ENCODE measurements at regions not wholly inside any gene's neighbourhood (a gene's known extent, or its start where the extent isn't known, plus 50 kb on each side); places are given as distances from the start of the nearest gene placed in this dataset.

DNA sequence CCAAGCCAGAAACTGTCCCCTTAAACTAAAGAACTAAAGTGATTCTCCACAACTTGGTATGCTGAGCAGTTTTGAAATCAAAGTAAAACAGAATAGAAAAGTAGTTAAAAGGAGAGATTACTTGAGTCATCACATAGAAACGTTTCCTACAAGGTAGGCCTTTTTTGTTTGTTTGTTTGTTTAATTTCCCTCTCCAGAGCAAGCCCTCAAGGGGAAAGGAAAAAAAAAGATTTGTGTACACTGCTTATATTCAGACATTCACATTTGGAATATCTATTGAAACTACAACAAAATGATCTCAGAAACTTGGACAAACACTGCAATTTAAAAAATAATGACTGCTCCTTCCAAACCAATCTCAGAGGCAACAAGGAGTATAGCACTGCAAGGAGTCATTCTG is 304.7 kb upstream of the NREP start:
- no peak overlapping the region for H3K27ac Mint-ChIP-seq
- Histone ChIP-seq H3K27ac (ENCODE audit: low read depth in 1 of 2, low read length in 2 of 2) (no peak overlapping the region), H3K4me3 (ENCODE audit: low read length) (no peak overlapping the region), H3K4me1 (ENCODE audit: insufficient read depth, low read length) (no peaks in the 10 kb centered on the region), H3K27me3 (ENCODE audit: control insufficient read depth in 1 of 2, insufficient read depth in 2 of 2, low read length in 2 of 2) (no peaks in the 10 kb centered on the region), H3K36me3 (ENCODE audit: insufficient read depth, low read length) (no peaks in the 10 kb centered on the region), H3K9me3 (ENCODE audit: control insufficient read depth in 1 of 2, insufficient read depth in 1 of 2, low read length in 2 of 2) (no peaks in the 10 kb centered on the region)
- no peaks in the 10 kb centered on the region for H3K36me3 Mint-ChIP-seq (ENCODE audit: low read depth)
- TF ChIP-seq, protein P1, sequence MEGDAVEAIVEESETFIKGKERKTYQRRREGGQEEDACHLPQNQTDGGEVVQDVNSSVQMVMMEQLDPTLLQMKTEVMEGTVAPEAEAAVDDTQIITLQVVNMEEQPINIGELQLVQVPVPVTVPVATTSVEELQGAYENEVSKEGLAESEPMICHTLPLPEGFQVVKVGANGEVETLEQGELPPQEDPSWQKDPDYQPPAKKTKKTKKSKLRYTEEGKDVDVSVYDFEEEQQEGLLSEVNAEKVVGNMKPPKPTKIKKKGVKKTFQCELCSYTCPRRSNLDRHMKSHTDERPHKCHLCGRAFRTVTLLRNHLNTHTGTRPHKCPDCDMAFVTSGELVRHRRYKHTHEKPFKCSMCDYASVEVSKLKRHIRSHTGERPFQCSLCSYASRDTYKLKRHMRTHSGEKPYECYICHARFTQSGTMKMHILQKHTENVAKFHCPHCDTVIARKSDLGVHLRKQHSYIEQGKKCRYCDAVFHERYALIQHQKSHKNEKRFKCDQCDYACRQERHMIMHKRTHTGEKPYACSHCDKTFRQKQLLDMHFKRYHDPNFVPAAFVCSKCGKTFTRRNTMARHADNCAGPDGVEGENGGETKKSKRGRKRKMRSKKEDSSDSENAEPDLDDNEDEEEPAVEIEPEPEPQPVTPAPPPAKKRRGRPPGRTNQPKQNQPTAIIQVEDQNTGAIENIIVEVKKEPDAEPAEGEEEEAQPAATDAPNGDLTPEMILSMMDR (IDR thresholded peaks at IDR 0.05), result no peak
- H3K4me1 Mint-ChIP-seq (ENCODE audit: low read depth), result no peaks in the 10 kb centered on the region
- H3K4me3 Mint-ChIP-seq, result no peak overlapping the region
- H3K9me3 Mint-ChIP-seq, result no peaks in the 10 kb centered on the region
- POLR2A ChIA-PET, result no interaction called here
- intact Hi-C loops (cut with DNase I, micrococcal nuclease), result no loop called here
- no peaks in the 10 kb centered on the region for H3K27me3 Mint-ChIP-seq
- no peak for ATAC-seq (ENCODE audit: poor library complexity)
- DNase-seq, result no peak
- CTCF ChIA-PET, result no interaction called here

DNA sequence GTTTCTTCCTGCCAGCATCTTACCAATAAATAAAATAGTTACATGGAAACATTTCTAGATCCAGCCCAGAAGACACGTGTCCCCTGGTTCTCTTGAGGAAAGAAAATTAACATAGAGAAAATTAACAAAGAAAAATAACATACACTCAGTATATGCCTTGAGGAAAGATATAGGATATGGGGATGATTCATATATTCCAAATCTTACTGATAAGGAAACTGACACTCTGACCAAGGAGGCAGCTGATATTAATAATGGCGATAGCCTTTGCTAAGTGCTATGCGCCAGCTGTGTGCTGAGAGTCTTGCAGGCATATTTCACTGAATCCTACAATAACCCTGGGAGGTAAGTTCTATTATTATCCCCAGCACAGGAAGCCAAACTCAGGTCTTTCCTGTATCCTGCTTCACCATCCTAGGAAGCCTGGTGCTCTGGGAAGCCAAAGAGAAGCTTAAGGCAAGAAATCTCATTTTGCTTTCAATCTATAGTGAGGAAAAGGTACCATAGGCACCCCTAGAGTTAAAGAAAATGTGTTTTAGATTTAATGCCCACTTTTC is 302.7 kb upstream of the NREP start:
- ChIA-PET POLR2A (no interaction called here), CTCF (no interaction called here)
- no peak overlapping the region for H3K4me3 Mint-ChIP-seq
- DNase-seq (no peak), ATAC-seq (ENCODE audit: poor library complexity) (no peak)
- Histone ChIP-seq H3K4me3 (ENCODE audit: low read length) (no peak overlapping the region), H3K27ac (ENCODE audit: low read depth in 1 of 2, low read length in 2 of 2) (no peak overlapping the region), H3K36me3 (ENCODE audit: insufficient read depth, low read length) (no peaks in the 10 kb centered on the region), H3K27me3 (ENCODE audit: control insufficient read depth in 1 of 2, insufficient read depth in 2 of 2, low read length in 2 of 2) (no peaks in the 10 kb centered on the region), H3K9me3 (ENCODE audit: control insufficient read depth in 1 of 2, insufficient read depth in 1 of 2, low read length in 2 of 2) (peaks cover 0 to 5% of the 10 kb centered on the region in 2 experiments), H3K4me1 (ENCODE audit: insufficient read depth, low read length) (no peaks in the 10 kb centered on the region)
- H3K27ac Mint-ChIP-seq, result no peak overlapping the region
- no peaks in the 10 kb centered on the region for H3K36me3 Mint-ChIP-seq (ENCODE audit: low read depth)
- H3K4me1 Mint-ChIP-seq (ENCODE audit: low read depth), result no peaks in the 10 kb centered on the region
- peaks cover 2% of the 10 kb centered on the region for H3K9me3 Mint-ChIP-seq
- intact Hi-C loops (cut with DNase I, micrococcal nuclease), result no loop called here
- no peaks in the 10 kb centered on the region for H3K27me3 Mint-ChIP-seq
- TF ChIP-seq, protein P1 (IDR thresholded peaks at IDR 0.05), result no peak

DNA sequence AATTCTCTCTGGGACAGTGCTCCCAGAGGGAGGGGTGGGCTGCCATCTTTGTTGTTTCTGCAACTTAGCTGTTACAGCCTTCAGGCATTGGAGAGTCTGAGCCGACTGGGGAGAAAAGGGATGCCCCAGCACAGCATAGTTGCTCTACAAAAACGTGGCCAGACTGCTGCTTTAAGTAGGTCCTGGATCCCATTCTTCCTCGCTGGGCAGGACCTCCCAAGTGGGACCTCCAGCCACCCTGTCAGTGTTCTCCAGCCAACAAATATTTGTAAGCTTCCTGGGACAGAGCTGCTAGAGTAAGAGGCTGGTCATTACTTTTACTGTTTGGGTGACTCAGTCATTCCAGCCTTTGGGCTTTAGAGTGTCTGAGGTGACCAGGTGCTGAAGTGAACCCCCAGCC is 292.7 kb upstream of the NREP start:
- H3K27me3 Mint-ChIP-seq, result no peaks in the 10 kb centered on the region
- no peak overlapping the region for H3K4me3 ChIP-seq (ENCODE audit: low read length)
- no peak overlapping the region for H3K27ac Mint-ChIP-seq
- H3K27ac ChIP-seq (ENCODE audit: low read depth in 1 of 2, low read length in 2 of 2), result no peak overlapping the region
- peaks cover 0 to 14% of the 10 kb centered on the region in 2 experiments for H3K9me3 ChIP-seq (ENCODE audit: control insufficient read depth in 1 of 2, insufficient read depth in 1 of 2, low read length in 2 of 2)
- no peaks in the 10 kb centered on the region for H3K4me1 Mint-ChIP-seq (ENCODE audit: low read depth)
- H3K9me3 Mint-ChIP-seq, result peaks cover 6% of the 10 kb centered on the region
- H3K4me3 Mint-ChIP-seq, result no peak overlapping the region
- ATAC-seq (ENCODE audit: poor library complexity), result no peak
- H3K36me3 Mint-ChIP-seq (ENCODE audit: low read depth), result no peaks in the 10 kb centered on the region
- H3K36me3 ChIP-seq (ENCODE audit: insufficient read depth, low read length), result no peaks in the 10 kb centered on the region
- intact Hi-C loops (cut with DNase I, micrococcal nuclease), result no loop called here
- POLR2A ChIA-PET, result no interaction called here
- CTCF ChIA-PET, result no interaction called here
- TF ChIP-seq, protein P1 (IDR thresholded peaks at IDR 0.05), result no peak
- H3K4me1 ChIP-seq (ENCODE audit: insufficient read depth, low read length), result no peaks in the 10 kb centered on the region
- no peak for DNase-seq
- no peaks in the 10 kb centered on the region for H3K27me3 ChIP-seq (ENCODE audit: control insufficient read depth in 1 of 2, insufficient read depth in 2 of 2, low read length in 2 of 2)

Measured in CD4-positive, alpha-beta T cell (primary cell).